Hepatocyte (in vitro differentiated cells): ENCODE measurements at regions not wholly inside any gene's neighbourhood (a gene's known extent, or its start where the extent isn't known, plus 50 kb on each side); places are given as distances from the start of the nearest gene placed in this dataset.

Experiments used
- DNase-seq: peaks from one replicate; pipeline ENCODE4 v3.0.0-alpha.2; 2016; ENCODE audit warnings: low spot score
- H2AFZ ChIP-seq: fragments of 200-600 bp; sonication (generic); 2 replicates; pipeline ENCODE4 v1.6.0; 2016; ENCODE audit warnings: antibody characterized with exemption, mild to moderate bottlenecking
- H3K27ac ChIP-seq: fragments of 200-600 bp; sonication (generic); 2 replicates; pipeline ENCODE4 v1.5.1; 2016; ENCODE audit warnings: mild to moderate bottlenecking
- H3K27me3 ChIP-seq: fragments of 200-600 bp; sonication (generic); 2 replicates; pipeline ENCODE4 v1.6.1; 2016
- H3K36me3 ChIP-seq: fragments of 200-600 bp; sonication (generic); replicated peaks from 2 replicates; pipeline ENCODE4 v1.5.1; 2016; ENCODE audit warnings: low read depth; ENCODE audit not compliant: insufficient read depth
- H3K4me1 ChIP-seq: fragments of 200-600 bp; sonication (generic); 2 replicates; pipeline ENCODE4 v1.5.1; 2016; ENCODE audit warnings: mild to moderate bottlenecking, moderate library complexity; ENCODE audit not compliant: insufficient read depth
- H3K4me2 ChIP-seq: fragments of 200-600 bp; sonication (generic); 2 replicates; pipeline ENCODE4 v1.6.0; 2016
- H3K4me3 ChIP-seq: fragments of 200-600 bp; sonication (generic); 2 replicates; pipeline ENCODE4 v1.5.1; 2016; ENCODE audit warnings: mild to moderate bottlenecking
- H3K79me2 ChIP-seq: fragments of 200-600 bp; sonication (generic); 2 replicates; pipeline ENCODE4 v1.6.0; 2017; ENCODE audit warnings: mild to moderate bottlenecking
- H3K9me2 ChIP-seq: fragments of 200-600 bp; sonication (generic); replicated peaks from 2 replicates; pipeline ENCODE4 v1.6.0; 2017; ENCODE audit warnings: mild to moderate bottlenecking; ENCODE audit not compliant: insufficient read depth
- H3K9me3 ChIP-seq: fragments of 200-600 bp; sonication (generic); 2 replicates; pipeline ENCODE4 v1.5.1; 2016; ENCODE audit warnings: low read depth, mild to moderate bottlenecking
- H4K20me1 ChIP-seq: fragments of 200-600 bp; sonication (generic); 2 replicates; pipeline ENCODE4 v1.6.0; 2016; ENCODE audit warnings: mild to moderate bottlenecking; ENCODE audit not compliant: insufficient read depth, poor library complexity, severe bottlenecking
- EZH2 ChIP-seq: fragments of 200-600 bp; sonication (generic); IDR thresholded peaks from 2 replicates; pipeline ENCODE4 v1.6.1; 2016; ENCODE audit warnings: antibody characterized with exemption, mild to moderate bottlenecking, borderline replicate concordance
- EZH2phosphoT487 ChIP-seq: fragments of 200-600 bp; sonication (generic); IDR thresholded peaks from one replicate; pipeline ENCODE4 v1.6.1; 2018; ENCODE audit warnings: antibody characterized with exemption, mild to moderate bottlenecking, low read depth, moderate library complexity; ENCODE audit not compliant: unreplicated experiment, severe bottlenecking
- WGBS: methylation state at CpG from one replicate; pipeline ENCODE4 v1.1.6; 2016; ENCODE audit warnings: low lambda C conversion rate; ENCODE audit errors: missing lambda C conversion rate; 5-methylcytosine and 5-hydroxymethylcytosine counted together
- TF ChIP-seq, protein P1 (sequence below): fragments of 200-600 bp; sonication (generic); IDR thresholded peaks from 2 replicates; pipeline ENCODE4 v1.5.1; 2016; ENCODE audit warnings: antibody characterized with exemption, mild to moderate bottlenecking; ENCODE audit not compliant: poor library complexity

DNA sequence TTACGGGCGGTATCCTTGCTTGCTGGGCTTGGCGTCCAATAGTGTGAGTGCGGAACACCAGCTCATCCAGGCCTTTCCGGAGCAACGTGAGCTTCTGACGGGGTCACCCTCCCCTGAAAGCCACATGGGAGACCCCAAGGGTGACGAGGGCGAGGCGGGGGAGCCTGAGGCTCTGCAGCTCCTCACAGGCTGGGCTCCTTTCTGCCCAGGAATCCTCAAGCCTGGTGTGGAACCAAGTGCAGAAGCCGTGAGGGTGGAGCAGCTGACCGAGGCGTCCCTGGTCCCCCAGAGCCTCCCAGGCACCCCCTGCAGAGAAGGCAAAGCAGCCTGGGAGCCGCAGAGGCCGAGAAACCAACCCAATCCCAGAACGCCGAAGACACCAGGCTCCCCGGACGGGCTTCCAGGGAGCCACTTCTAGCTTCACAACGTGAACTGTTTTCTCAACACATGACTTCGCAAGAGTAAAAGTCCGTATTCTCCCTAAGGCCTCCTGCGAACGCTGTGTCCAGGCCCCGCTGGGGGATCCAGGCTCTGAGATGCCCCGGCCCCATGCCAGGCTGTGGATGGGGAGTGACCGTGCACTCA is 530.3 kb downstream of the BRD1 start:
- TF ChIP-seq, protein P1, sequence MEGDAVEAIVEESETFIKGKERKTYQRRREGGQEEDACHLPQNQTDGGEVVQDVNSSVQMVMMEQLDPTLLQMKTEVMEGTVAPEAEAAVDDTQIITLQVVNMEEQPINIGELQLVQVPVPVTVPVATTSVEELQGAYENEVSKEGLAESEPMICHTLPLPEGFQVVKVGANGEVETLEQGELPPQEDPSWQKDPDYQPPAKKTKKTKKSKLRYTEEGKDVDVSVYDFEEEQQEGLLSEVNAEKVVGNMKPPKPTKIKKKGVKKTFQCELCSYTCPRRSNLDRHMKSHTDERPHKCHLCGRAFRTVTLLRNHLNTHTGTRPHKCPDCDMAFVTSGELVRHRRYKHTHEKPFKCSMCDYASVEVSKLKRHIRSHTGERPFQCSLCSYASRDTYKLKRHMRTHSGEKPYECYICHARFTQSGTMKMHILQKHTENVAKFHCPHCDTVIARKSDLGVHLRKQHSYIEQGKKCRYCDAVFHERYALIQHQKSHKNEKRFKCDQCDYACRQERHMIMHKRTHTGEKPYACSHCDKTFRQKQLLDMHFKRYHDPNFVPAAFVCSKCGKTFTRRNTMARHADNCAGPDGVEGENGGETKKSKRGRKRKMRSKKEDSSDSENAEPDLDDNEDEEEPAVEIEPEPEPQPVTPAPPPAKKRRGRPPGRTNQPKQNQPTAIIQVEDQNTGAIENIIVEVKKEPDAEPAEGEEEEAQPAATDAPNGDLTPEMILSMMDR: no peak
- no peak for TF ChIP-seq EZH2phosphoT487
- TF ChIP-seq EZH2: no peak
- no peaks in the 10 kb centered on the region for H3K9me2 ChIP-seq
- DNase-seq: no peak
- H3K9me3 ChIP-seq: no peaks in the 10 kb centered on the region
- no peaks in the 10 kb centered on the region for H3K36me3 ChIP-seq
- no peaks in the 10 kb centered on the region for H3K4me1 ChIP-seq
- H4K20me1 ChIP-seq: no peaks in the 10 kb centered on the region
- H3K27ac ChIP-seq: no peak overlapping the region
- H3K79me2 ChIP-seq: no peaks in the 10 kb centered on the region
- no peak overlapping the region for H2AFZ ChIP-seq
- no peaks in the 10 kb centered on the region for H3K27me3 ChIP-seq
- WGBS: 86% methylated on average over 19 of the region's 27 CpGs
- no peak overlapping the region for H3K4me2 ChIP-seq
- H3K4me3 ChIP-seq: no peak overlapping the region

DNA sequence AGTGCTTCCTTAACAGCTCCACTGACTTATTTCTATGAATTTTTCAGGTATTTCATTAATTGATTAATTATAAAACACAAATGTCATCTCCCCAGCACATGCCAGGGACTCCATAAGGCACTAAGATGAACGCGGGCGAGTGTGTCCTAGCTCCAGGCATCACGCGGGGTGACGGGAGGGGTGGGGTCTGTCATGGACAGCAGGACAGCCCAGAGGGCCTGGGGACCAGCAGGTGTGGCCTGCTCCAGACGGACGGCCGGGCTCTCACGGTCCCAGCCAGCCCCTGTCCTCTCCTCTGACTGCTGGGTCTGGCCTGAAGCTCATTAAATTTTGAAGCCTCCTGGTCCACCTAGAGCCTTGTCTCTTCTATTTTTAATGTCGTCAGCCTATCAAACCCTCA is 531.1 kb downstream of the BRD1 start:
- TF ChIP-seq, protein P1: no peak
- no peak for TF ChIP-seq EZH2phosphoT487
- no peak for TF ChIP-seq EZH2
- Histone ChIP-seq H3K9me2 (no peaks in the 10 kb centered on the region), H3K9me3 (no peaks in the 10 kb centered on the region), H4K20me1 (no peaks in the 10 kb centered on the region), H3K4me2 (no peak overlapping the region), H2AFZ (no peak overlapping the region), H3K79me2 (no peaks in the 10 kb centered on the region), H3K4me3 (no peak overlapping the region), H3K27ac (no peak overlapping the region), H3K4me1 (no peaks in the 10 kb centered on the region), H3K36me3 (no peaks in the 10 kb centered on the region), H3K27me3 (no peaks in the 10 kb centered on the region)
- 82% methylated on average over 11 of the region's 11 CpGs for WGBS
- DNase-seq: no peak

DNA sequence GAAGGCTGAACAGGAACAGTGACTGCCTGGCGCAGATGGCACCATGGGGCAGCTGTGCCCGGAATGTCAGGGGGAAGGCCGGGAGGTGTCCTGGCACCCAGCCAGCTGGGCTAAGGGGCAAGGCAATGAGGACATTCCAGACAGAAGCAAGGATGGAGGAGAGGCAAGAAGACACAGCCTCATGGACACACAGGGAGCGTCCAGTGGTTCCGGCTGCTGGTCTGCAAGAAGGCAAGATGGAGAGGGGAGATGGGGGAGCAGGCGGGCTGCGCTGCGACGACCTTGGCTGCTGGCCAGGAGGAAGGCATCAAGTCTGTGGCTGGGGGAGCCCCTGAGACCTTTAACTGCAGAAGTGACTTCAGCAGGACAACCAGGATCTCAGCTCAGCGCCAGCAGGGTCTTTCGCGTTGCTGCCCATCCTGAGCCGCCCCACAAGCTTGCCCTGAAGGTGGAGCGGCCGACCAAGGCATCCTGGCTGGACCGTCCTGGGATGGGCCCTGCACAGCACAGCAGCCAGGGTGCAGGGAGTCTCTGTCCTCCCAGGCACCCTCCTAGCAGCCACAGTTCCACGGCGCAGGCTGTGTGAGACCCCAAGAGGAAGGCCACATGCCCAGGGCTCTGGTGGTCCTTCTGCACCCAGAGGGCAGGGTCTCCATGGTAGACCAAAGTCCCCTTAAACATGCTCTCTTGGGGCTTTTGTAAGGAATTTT is 531.7 kb downstream of the BRD1 start:
- no peaks in the 10 kb centered on the region for H3K9me3 ChIP-seq
- no peak overlapping the region for H2AFZ ChIP-seq
- no peaks in the 10 kb centered on the region for H3K36me3 ChIP-seq
- 95% methylated on average over 18 of the region's 18 CpGs for WGBS
- no peaks in the 10 kb centered on the region for H3K4me1 ChIP-seq
- H3K4me3 ChIP-seq: no peak overlapping the region
- no peaks in the 10 kb centered on the region for H4K20me1 ChIP-seq
- no peak overlapping the region for H3K27ac ChIP-seq
- no peaks in the 10 kb centered on the region for H3K27me3 ChIP-seq
- H3K4me2 ChIP-seq: no peak overlapping the region
- TF ChIP-seq, protein P1: no peak
- TF ChIP-seq EZH2: no peak
- TF ChIP-seq EZH2phosphoT487: no peak
- H3K79me2 ChIP-seq: no peaks in the 10 kb centered on the region
- H3K9me2 ChIP-seq: no peaks in the 10 kb centered on the region
- DNase-seq: no peak
